C4-2B (cell line): ENCODE measurements at regions not wholly inside any gene's neighbourhood (a gene's known extent, or its start where the extent isn't known, plus 50 kb on each side); places are given as distances from the start of the nearest gene placed in this dataset.
"Not testable (repeated sequence)": the region's sequence is repeated elsewhere in the genome, so short reads cannot be mapped to it uniquely, and the experiment has no call there.

Source experiments
- ZFX ChIP-seq: fragments of 450-650 bp; IDR thresholded peaks from 2 replicates; pipeline ENCODE4 v1.6.1; 2017
- TF ChIP-seq, protein P1 (sequence below): fragments of 450-650 bp; conservative IDR thresholded peaks from 2 replicates; pipeline ENCODE4 v1.5.1; 2017; ENCODE audit warnings: mild to moderate bottlenecking

GRCh38 chr5:34261020-34261419 lies 218.0 kb upstream of the C1QTNF3 start:
- TF ChIP-seq, protein P1, sequence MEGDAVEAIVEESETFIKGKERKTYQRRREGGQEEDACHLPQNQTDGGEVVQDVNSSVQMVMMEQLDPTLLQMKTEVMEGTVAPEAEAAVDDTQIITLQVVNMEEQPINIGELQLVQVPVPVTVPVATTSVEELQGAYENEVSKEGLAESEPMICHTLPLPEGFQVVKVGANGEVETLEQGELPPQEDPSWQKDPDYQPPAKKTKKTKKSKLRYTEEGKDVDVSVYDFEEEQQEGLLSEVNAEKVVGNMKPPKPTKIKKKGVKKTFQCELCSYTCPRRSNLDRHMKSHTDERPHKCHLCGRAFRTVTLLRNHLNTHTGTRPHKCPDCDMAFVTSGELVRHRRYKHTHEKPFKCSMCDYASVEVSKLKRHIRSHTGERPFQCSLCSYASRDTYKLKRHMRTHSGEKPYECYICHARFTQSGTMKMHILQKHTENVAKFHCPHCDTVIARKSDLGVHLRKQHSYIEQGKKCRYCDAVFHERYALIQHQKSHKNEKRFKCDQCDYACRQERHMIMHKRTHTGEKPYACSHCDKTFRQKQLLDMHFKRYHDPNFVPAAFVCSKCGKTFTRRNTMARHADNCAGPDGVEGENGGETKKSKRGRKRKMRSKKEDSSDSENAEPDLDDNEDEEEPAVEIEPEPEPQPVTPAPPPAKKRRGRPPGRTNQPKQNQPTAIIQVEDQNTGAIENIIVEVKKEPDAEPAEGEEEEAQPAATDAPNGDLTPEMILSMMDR = not testable (repeated sequence)
- TF ChIP-seq ZFX = not testable (repeated sequence)
